H9 (cell line): ENCODE measurements at regions not wholly inside any gene's neighbourhood (a gene's known extent, or its start where the extent isn't known, plus 50 kb on each side); places are given as distances from the start of the nearest gene placed in this dataset.

Experiments used
- DNase-seq: peaks from one replicate; pipeline ENCODE4 v3.0.0-alpha.2; 2017
- H2AFZ ChIP-seq: one replicate; pipeline ENCODE4 v1.6.1; 2013; ENCODE audit warnings: mild to moderate bottlenecking, low read length, control low read depth, moderate library complexity
- H2AK5ac ChIP-seq: 2 replicates; pipeline ENCODE4 v1.6.1; 2013; ENCODE audit warnings: low read length, control low read depth, mixed read lengths; ENCODE audit not compliant: insufficient read length
- H2BK120ac ChIP-seq: one replicate; pipeline ENCODE4 v1.6.1; 2013; ENCODE audit warnings: low read depth, mild to moderate bottlenecking, low read length, control low read depth, inconsistent platforms; ENCODE audit not compliant: poor library complexity, severe bottlenecking
- H2BK12ac ChIP-seq: 2 replicates; pipeline ENCODE4 v1.6.1; 2013; ENCODE audit warnings: low read length, control low read depth, mixed read lengths, low read depth; ENCODE audit not compliant: insufficient read length
- H2BK15ac ChIP-seq: 2 replicates; pipeline ENCODE4 v1.6.1; 2013; ENCODE audit warnings: low read depth, low read length, control low read depth
- H2BK20ac ChIP-seq: one replicate; pipeline ENCODE4 v1.6.1; 2013; ENCODE audit warnings: low read depth, mild to moderate bottlenecking, low read length, control low read depth, inconsistent platforms; ENCODE audit not compliant: poor library complexity, severe bottlenecking
- H2BK5ac ChIP-seq: 2 replicates; pipeline ENCODE4 v1.6.1; 2013; ENCODE audit warnings: low read length, control low read depth, mixed read lengths; ENCODE audit not compliant: insufficient read length
- H3K14ac ChIP-seq: 2 replicates; pipeline ENCODE4 v1.6.1; 2013; ENCODE audit warnings: low read length, control low read depth; ENCODE audit not compliant: insufficient read depth
- H3K18ac ChIP-seq: 2 replicates; pipeline ENCODE4 v1.6.1; 2013; ENCODE audit warnings: low read depth, mild to moderate bottlenecking, mixed read lengths, low read length, control low read depth; ENCODE audit not compliant: insufficient read length
- H3K23ac ChIP-seq: 2 replicates; pipeline ENCODE4 v1.6.1; 2013; ENCODE audit warnings: low read length, control low read depth, mixed read lengths, low read depth; ENCODE audit not compliant: insufficient read length
- H3K23me2 ChIP-seq: 2 replicates; pipeline ENCODE4 v1.6.1; 2013; ENCODE audit warnings: low read depth, mild to moderate bottlenecking, mixed read lengths, low read length, control low read depth; ENCODE audit not compliant: insufficient read length, poor library complexity, severe bottlenecking
- H3K27ac ChIP-seq: 2 replicates; pipeline ENCODE4 v1.5.1; 2013; ENCODE audit warnings: low read length, control low read depth, mixed read lengths, low read depth; ENCODE audit not compliant: insufficient read length
- H3K27me3 ChIP-seq: 2 replicates; pipeline ENCODE4 v1.6.1; 2013; ENCODE audit warnings: low read length, control low read depth, inconsistent platforms; ENCODE audit not compliant: insufficient read depth
- H3K4ac ChIP-seq: 2 replicates; pipeline ENCODE4 v1.6.1; 2013; ENCODE audit warnings: low read depth, mild to moderate bottlenecking, control low read depth, inconsistent platforms, low read length, moderate library complexity
- H3K4me1 ChIP-seq: 2 replicates; pipeline ENCODE4 v1.6.1; 2013; ENCODE audit warnings: low read length, control low read depth, inconsistent platforms; ENCODE audit not compliant: insufficient read depth
- H3K4me2 ChIP-seq: 2 replicates; pipeline ENCODE4 v1.6.1; 2013; ENCODE audit warnings: low read length, control low read depth, mixed read lengths; ENCODE audit not compliant: insufficient read length, insufficient read depth
- H3K56ac ChIP-seq: 2 replicates; pipeline ENCODE4 v1.6.1; 2013; ENCODE audit warnings: low read depth, mild to moderate bottlenecking, mixed read lengths, low read length, control low read depth; ENCODE audit not compliant: insufficient read length
- H3K79me1 ChIP-seq: 2 replicates; pipeline ENCODE4 v1.6.1; 2013; ENCODE audit warnings: low read depth, mild to moderate bottlenecking, moderate library complexity, low read length, control low read depth, inconsistent platforms; ENCODE audit not compliant: insufficient read depth, poor library complexity, severe bottlenecking
- H3K79me2 ChIP-seq: 2 replicates; pipeline ENCODE4 v1.6.1; 2013; ENCODE audit warnings: low read length, control low read depth, inconsistent platforms; ENCODE audit not compliant: insufficient read depth
- H3K9ac ChIP-seq: 2 replicates; pipeline ENCODE4 v1.6.1; 2013; ENCODE audit warnings: low read length, control low read depth, mixed read lengths; ENCODE audit not compliant: insufficient read length; ENCODE audit errors: extremely low read depth
- H3K9me3 ChIP-seq: one replicate; pipeline ENCODE4 v1.6.1; 2013; ENCODE audit warnings: low read depth, low read length, inconsistent platforms; ENCODE audit not compliant: control insufficient read depth
- H3T11ph ChIP-seq: one replicate; pipeline ENCODE4 v1.6.1; 2013; ENCODE audit warnings: mild to moderate bottlenecking, low read length, control low read depth, inconsistent platforms
- H4K20me1 ChIP-seq: one replicate; pipeline ENCODE4 v1.6.1; 2013; ENCODE audit not compliant: control insufficient read depth, insufficient read length, insufficient read depth
- H4K5ac ChIP-seq: 2 replicates; pipeline ENCODE4 v1.6.1; 2013; ENCODE audit warnings: low read depth, mild to moderate bottlenecking, mixed read lengths, low read length, control low read depth; ENCODE audit not compliant: insufficient read length
- H4K8ac ChIP-seq: replicated peaks from 2 replicates; pipeline ENCODE4 v1.6.1; 2013; ENCODE audit warnings: low read length, control low read depth, mixed read lengths, low read depth; ENCODE audit not compliant: insufficient read length
- H4K91ac ChIP-seq: 2 replicates; pipeline ENCODE4 v1.6.1; 2013; ENCODE audit warnings: low read depth, mild to moderate bottlenecking, moderate library complexity, mixed read lengths, low read length, control low read depth; ENCODE audit not compliant: insufficient read length
- H3K27ac Mint-ChIP-seq, 3 experiments: 2 replicates in 2 of 3; 3 replicates in 1 of 3; pipeline ENCODE4 v1.8.0; 2020 to 2021; ENCODE audit warnings: mixed read lengths in 3 of 3, mild to moderate bottlenecking in 1 of 3, moderate library complexity in 1 of 3
- H3K27me3 Mint-ChIP-seq: 2 replicates; pipeline ENCODE4 v1.8.0; 2021; ENCODE audit warnings: low read depth, mild to moderate bottlenecking, moderate library complexity, mixed read lengths
- H3K36me3 Mint-ChIP-seq, 3 experiments: 2 replicates in 2 of 3; 3 replicates in 1 of 3; pipeline ENCODE4 v1.8.0; 2020 to 2021; ENCODE audit warnings: low read depth in 3 of 3, mixed read lengths in 3 of 3; ENCODE audit not compliant: insufficient read depth in 1 of 3
- H3K4me1 Mint-ChIP-seq, 2 experiments: 2 replicates each; pipeline ENCODE4 v1.8.0; 2020; ENCODE audit warnings: mixed read lengths in 2 of 2
- H3K4me3 Mint-ChIP-seq, 2 experiments: 2 replicates in 1 of 2; 3 replicates in 1 of 2; pipeline ENCODE4 v1.8.0; 2020 to 2021; ENCODE audit warnings: mild to moderate bottlenecking in 2 of 2, mixed read lengths in 2 of 2, moderate library complexity in 1 of 2
- H3K9me3 Mint-ChIP-seq, 2 experiments: 2 replicates in 1 of 2; 3 replicates in 1 of 2; pipeline ENCODE4 v1.8.0; 2020; ENCODE audit warnings: mild to moderate bottlenecking in 2 of 2, mixed read lengths in 2 of 2, moderate library complexity in 1 of 2
- CTCF ChIP-seq: fragments of 200-600 bp; sonication (generic); conservative IDR thresholded peaks from 3 replicates; pipeline ENCODE4 v1.8.0; 2021; ENCODE audit warnings: antibody characterized with exemption, mild to moderate bottlenecking
- WGBS: extraction: QIAGEN DNeasy Blood & Tissue Kit; methylation state at CpG from one replicate; pipeline ENCODE4 v1.1.7; 2013; ENCODE audit warnings: missing lambda C conversion rate, low lambda C conversion rate, mixed read lengths; ENCODE audit not compliant: insufficient read length; ENCODE audit errors: extremely low coverage; 5-methylcytosine and 5-hydroxymethylcytosine counted together

GRCh38 chr3:10568549-10568948, 63.2 kb upstream of the ATP2B2 start:
- H3K23me2 ChIP-seq: no peaks in the 10 kb centered on the region
- no peaks in the 10 kb centered on the region; a peak in 1 of 7 replicates for H3K36me3 Mint-ChIP-seq
- no peak overlapping the region for H2AFZ ChIP-seq
- no peak overlapping the region for H3K56ac ChIP-seq
- no peak overlapping the region for H3K27ac ChIP-seq
- no peaks in the 10 kb centered on the region for H4K20me1 ChIP-seq
- H2BK12ac ChIP-seq: no peak overlapping the region
- no peak overlapping the region for H3K27ac Mint-ChIP-seq
- H3T11ph ChIP-seq: no peak overlapping the region
- H3K9ac ChIP-seq: no peak overlapping the region
- no peak overlapping the region for H3K14ac ChIP-seq
- H3K27me3 Mint-ChIP-seq: peaks cover 29% of the 10 kb centered on the region
- no peak overlapping the region for H2AK5ac ChIP-seq
- H3K4ac ChIP-seq: no peak overlapping the region
- H3K4me2 ChIP-seq: no peak overlapping the region
- no peak overlapping the region for H2BK20ac ChIP-seq
- no peak for TF ChIP-seq CTCF
- no peaks in the 10 kb centered on the region for H3K9me3 ChIP-seq
- no peak overlapping the region for H3K18ac ChIP-seq
- H3K4me1 Mint-ChIP-seq: peaks cover 0 to 2% of the 10 kb centered on the region in 2 experiments; a peak in 1 of 4 replicates
- peaks cover 3 to 7% of the 10 kb centered on the region in 2 experiments; a peak in 2 of 5 replicates for H3K9me3 Mint-ChIP-seq
- H4K5ac ChIP-seq: no peak overlapping the region
- H3K23ac ChIP-seq: no peak overlapping the region
- no peak overlapping the region for H4K8ac ChIP-seq
- H3K79me2 ChIP-seq: no peaks in the 10 kb centered on the region
- H3K27me3 ChIP-seq: no peaks in the 10 kb centered on the region
- no peaks in the 10 kb centered on the region for H3K4me1 ChIP-seq
- no peak overlapping the region for H2BK15ac ChIP-seq
- no peak overlapping the region for H3K4me3 Mint-ChIP-seq
- H2BK5ac ChIP-seq: no peak overlapping the region
- H2BK120ac ChIP-seq: no peak overlapping the region
- H3K79me1 ChIP-seq: no peaks in the 10 kb centered on the region
- no CpG with 5 or more reads among the region's 5 CpGs for WGBS
- DNase-seq: no peak
- no peak overlapping the region for H4K91ac ChIP-seq
